IMR-90 (cell line): ENCODE measurements at regions not wholly inside any gene's neighbourhood (a gene's known extent, or its start where the extent isn't known, plus 50 kb on each side); places are given as distances from the start of the nearest gene placed in this dataset.
A peak's percentile ranks its signal among the peaks of the same experiment; 100 is the strongest.

Source experiments
- ATAC-seq: fragments of 200-7000 bp; cut with Tn5 transposase; 2 replicates; pipeline ENCODE4 v1.9.1; 2020; ENCODE audit warnings: low read depth, mild to moderate bottlenecking, moderate library complexity
- BruUV-seq: library from RNA; stranded (reverse); fragments of 400-500 nt; replicated peaks from 2 replicates; lab custom pipeline; 2021; lab: Mats Ljungman, UMichigan
- CTCF ChIA-PET: fragments of 300-600 bp; formaldehyde crosslinking; extraction: SDS; loops from one replicate; lab custom pipeline; 2021; ENCODE audit warnings: antibody characterized with exemption; lab: Yijun Ruan, JAX
- POLR2A ChIA-PET: fragments of 300-600 bp; sonication (Branson Sonifier 250); formaldehyde crosslinking; loops from one replicate; lab custom pipeline; 2022; ENCODE audit warnings: antibody characterized with exemption; ENCODE audit not compliant: unreplicated experiment; lab: Charles Lee
- DNase-seq: peaks from one replicate; pipeline ENCODE4 v3.0.0; 2013
- H2AFZ ChIP-seq: replicated peaks from 2 replicates; pipeline ENCODE3; 2013; ENCODE audit warnings: low read length, mild to moderate bottlenecking; ENCODE audit not compliant: poor library complexity
- H2AK5ac ChIP-seq: 2 replicates; pipeline ENCODE4 v1.6.1; 2013; ENCODE audit warnings: low read depth, low read length, inconsistent platforms
- H2AK9ac ChIP-seq: replicated peaks from 2 replicates; pipeline ENCODE3; 2013; ENCODE audit warnings: mild to moderate bottlenecking, low read depth, low read length, moderate library complexity; ENCODE audit not compliant: poor library complexity
- H2BK120ac ChIP-seq: 2 replicates; pipeline ENCODE4 v1.6.1; 2013; ENCODE audit warnings: low read depth, low read length, inconsistent platforms
- H2BK15ac ChIP-seq: 3 replicates; pipeline ENCODE4 v1.6.1; 2013; ENCODE audit warnings: low read depth, low read length, inconsistent platforms
- H2BK20ac ChIP-seq: 2 replicates; pipeline ENCODE4 v1.6.1; 2013; ENCODE audit warnings: low read depth, mild to moderate bottlenecking, inconsistent platforms, low read length, moderate library complexity
- H2BK5ac ChIP-seq: 2 replicates; pipeline ENCODE4 v1.6.1; 2013; ENCODE audit warnings: mild to moderate bottlenecking, low read depth, low read length, inconsistent platforms; ENCODE audit not compliant: poor library complexity, severe bottlenecking
- H3K14ac ChIP-seq: replicated peaks from 2 replicates; pipeline ENCODE4 v1.6.1; 2013; ENCODE audit warnings: low read depth, low read length, inconsistent platforms
- H3K18ac ChIP-seq: 2 replicates; pipeline ENCODE4 v1.6.1; 2013; ENCODE audit warnings: low read depth, low read length, control low read depth
- H3K23ac ChIP-seq: 2 replicates; pipeline ENCODE4 v1.6.1; 2013; ENCODE audit warnings: low read depth, low read length, inconsistent platforms
- H3K27ac ChIP-seq: 2 replicates; pipeline ENCODE4 v1.5.1; 2013; ENCODE audit warnings: mild to moderate bottlenecking, control low read depth, low read length; ENCODE audit not compliant: insufficient read depth
- H3K27me3 ChIP-seq: 2 replicates; pipeline ENCODE4 v1.6.1; 2013; ENCODE audit warnings: low read length; ENCODE audit not compliant: control insufficient read depth, insufficient read depth
- H3K36me3 ChIP-seq: 2 replicates; pipeline ENCODE4 v1.6.1; 2013; ENCODE audit warnings: low read length, mixed read lengths; ENCODE audit not compliant: control insufficient read depth, insufficient read depth
- H3K4ac ChIP-seq: 2 replicates; pipeline ENCODE4 v1.6.1; 2013; ENCODE audit warnings: low read depth, low read length, inconsistent platforms
- H3K4me1 ChIP-seq: 2 replicates; pipeline ENCODE4 v1.6.1; 2013; ENCODE audit warnings: low read length, mixed read lengths; ENCODE audit not compliant: control insufficient read depth, insufficient read depth
- H3K4me2 ChIP-seq: 2 replicates; pipeline ENCODE4 v1.6.1; 2013; ENCODE audit warnings: low read depth, mild to moderate bottlenecking, control low read depth, low read length, moderate library complexity
- H3K4me3 ChIP-seq: 2 replicates; pipeline ENCODE4 v1.5.1; 2013; ENCODE audit warnings: low read depth, mild to moderate bottlenecking, control low read depth, low read length, moderate library complexity; ENCODE audit not compliant: insufficient read depth
- H3K56ac ChIP-seq: 2 replicates; pipeline ENCODE4 v1.6.1; 2013; ENCODE audit warnings: low read length, inconsistent platforms; ENCODE audit not compliant: insufficient read depth; ENCODE audit errors: extremely low read depth
- H3K79me1 ChIP-seq, 2 experiments: 2 replicates each; pipeline ENCODE4 v1.6.1; 2013; ENCODE audit warnings: low read length in 2 of 2, inconsistent platforms in 1 of 2, low read depth in 1 of 2
- H3K9ac ChIP-seq: 2 replicates; pipeline ENCODE4 v1.6.1; 2013; ENCODE audit warnings: low read depth, low read length, control low read depth
- H3K9me1 ChIP-seq: 2 replicates; pipeline ENCODE4 v1.6.1; 2013; ENCODE audit warnings: low read length, inconsistent platforms; ENCODE audit not compliant: insufficient read depth
- H3K9me3 ChIP-seq: 2 replicates; pipeline ENCODE4 v1.6.1; 2013; ENCODE audit warnings: low read length; ENCODE audit not compliant: control insufficient read depth, insufficient read depth
- H4K20me1 ChIP-seq: 2 replicates; pipeline ENCODE4 v1.6.1; 2013; ENCODE audit warnings: low read length, inconsistent platforms; ENCODE audit not compliant: insufficient read depth
- H4K5ac ChIP-seq: 2 replicates; pipeline ENCODE4 v1.6.1; 2013; ENCODE audit warnings: mild to moderate bottlenecking, low read depth, low read length, control low read depth
- H4K8ac ChIP-seq, 2 experiments: 2 replicates each; pipeline ENCODE4 v1.6.1; 2013; ENCODE audit warnings: low read depth in 2 of 2, low read length in 2 of 2, control low read depth in 1 of 2, inconsistent platforms in 1 of 2
- H4K91ac ChIP-seq: 2 replicates; pipeline ENCODE4 v1.6.1; 2013; ENCODE audit warnings: low read depth, low read length, inconsistent platforms; ENCODE audit not compliant: insufficient read depth
- CHD1 ChIP-seq: IDR thresholded peaks from 2 replicates; pipeline ENCODE4 v1.6.1; 2012; ENCODE audit warnings: low read depth, low read length, improper control_type of control experiment
- MAFK ChIP-seq: IDR thresholded peaks from 2 replicates; pipeline ENCODE4 v1.6.1; 2012; ENCODE audit warnings: low read depth, low read length, improper control_type of control experiment
- WGBS, 2 experiments: methylation state at CpG; one replicate each; pipeline versions ENCODE4 v1.1.5 to v1.1.7; 2013; ENCODE audit warnings: missing lambda C conversion rate in 2 of 2; ENCODE audit not compliant: insufficient read length in 1 of 2; ENCODE audit errors: extremely low coverage in 2 of 2; 5-methylcytosine and 5-hydroxymethylcytosine counted together
- dilution Hi-C: fragments of 300-500 bp; cut with HindIII; formaldehyde crosslinking; loops from one replicate; pipeline ENCODE4 v1.14.3; 2018; ENCODE audit warnings: low sequenced_read_pairs; ENCODE audit not compliant: unreplicated experiment
- in situ Hi-C: fragments of 300-500 bp; cut with MboI; formaldehyde crosslinking; loops from 3 replicates; pipeline ENCODE4 v1.14.3; 2019; ENCODE audit warnings: low sequenced_read_pairs, inconsistent platforms, mixed read lengths
- intact Hi-C: fragments of 100-400 bp; cut with micrococcal nuclease; formaldehyde crosslinking; loops from 2 replicates; pipeline ENCODE4 v1.10.0; 2022

DNA sequence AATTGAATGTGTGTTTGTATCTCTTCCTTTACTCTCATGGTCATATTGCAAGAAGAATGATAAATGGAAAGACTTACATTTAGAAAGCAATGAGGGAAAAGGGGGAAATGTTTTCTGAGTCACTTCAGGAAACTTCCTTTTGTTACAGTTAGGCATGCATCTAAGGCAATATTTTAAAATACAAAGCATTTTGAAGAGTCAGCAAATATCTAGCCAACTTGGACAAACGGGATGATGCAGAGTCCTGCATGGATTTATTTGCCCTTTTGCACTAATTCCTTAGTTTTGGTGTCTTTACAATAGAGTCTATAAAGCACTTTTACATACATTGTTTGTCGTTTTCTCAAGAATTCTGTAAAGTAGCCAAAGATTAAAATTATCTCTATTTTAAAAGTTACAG, 286.2 kb upstream of the UBE2E2 start:
- Histone ChIP-seq H2AFZ (no peak overlapping the region), H4K91ac (no peak overlapping the region), H3K14ac (no peak overlapping the region), H2BK5ac (no peak overlapping the region), H2AK5ac (no peak overlapping the region), H2AK9ac (no peak overlapping the region), H3K4me1 (no peaks in the 10 kb centered on the region), H3K4ac (no peak overlapping the region), H3K23ac (no peak overlapping the region), H3K9me1 (no peaks in the 10 kb centered on the region), H3K18ac (no peak overlapping the region), H2BK15ac (no peak overlapping the region), H3K27me3 (no peaks in the 10 kb centered on the region), H2BK20ac (no peak overlapping the region), H2BK120ac (no peak overlapping the region), H4K5ac (no peak overlapping the region), H3K79me1 (no peaks in the 10 kb centered on the region), H3K4me2 (no peak overlapping the region), H3K4me3 (no peak overlapping the region), H4K20me1 (no peaks in the 10 kb centered on the region), H3K9ac (no peak overlapping the region), H3K56ac (no peak overlapping the region), H3K36me3 (no peaks in the 10 kb centered on the region), H3K9me3 (no peaks in the 10 kb centered on the region), H3K27ac (no peak overlapping the region), H4K8ac (no peak overlapping the region)
- no TSS peak for BruUV-seq
- dilution Hi-C loops (no loop called here), in situ Hi-C loops (no loop called here), intact Hi-C loops (no loop called here)
- ChIA-PET POLR2A (no interaction called here), CTCF (interaction anchor here (0.6 kb wide), 1 partner anchor 950 kb away, joined by 4 read pairs; no protein-coding TSS in a partner anchor)
- DNase-seq (no peak), ATAC-seq (no peak)
- TF ChIP-seq MAFK (peak; percentile 88), CHD1 (no peak)
- no CpG with 5 or more reads among the region's 2 CpGs for WGBS, 2 experiments
